ENCODE measurements at regions not wholly inside any gene's neighbourhood (a gene's known extent, or its start where the extent isn't known, plus 50 kb on each side); places are given as distances from the start of the nearest gene placed in this dataset.

DNA sequence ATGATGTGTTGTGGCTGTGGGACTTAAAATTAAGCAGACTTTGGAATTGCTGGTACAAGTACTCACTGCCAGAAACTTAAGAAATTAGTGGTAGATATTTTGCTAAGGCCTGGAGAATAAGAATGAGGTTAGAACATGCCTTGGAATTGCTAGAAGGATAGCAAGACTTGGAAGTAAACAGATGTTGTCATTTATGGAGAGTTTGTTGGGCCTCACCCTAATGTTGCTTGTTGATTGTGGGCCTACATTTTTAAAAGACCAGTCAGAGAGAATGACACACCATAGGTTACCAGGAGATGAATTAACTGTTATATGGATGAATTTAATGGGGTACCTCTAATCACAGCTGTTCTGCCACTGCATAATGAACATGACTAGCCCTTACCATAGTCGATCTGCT is 120.1 kb upstream of the GAS1 start:
- TF ChIP-seq, protein P1, sequence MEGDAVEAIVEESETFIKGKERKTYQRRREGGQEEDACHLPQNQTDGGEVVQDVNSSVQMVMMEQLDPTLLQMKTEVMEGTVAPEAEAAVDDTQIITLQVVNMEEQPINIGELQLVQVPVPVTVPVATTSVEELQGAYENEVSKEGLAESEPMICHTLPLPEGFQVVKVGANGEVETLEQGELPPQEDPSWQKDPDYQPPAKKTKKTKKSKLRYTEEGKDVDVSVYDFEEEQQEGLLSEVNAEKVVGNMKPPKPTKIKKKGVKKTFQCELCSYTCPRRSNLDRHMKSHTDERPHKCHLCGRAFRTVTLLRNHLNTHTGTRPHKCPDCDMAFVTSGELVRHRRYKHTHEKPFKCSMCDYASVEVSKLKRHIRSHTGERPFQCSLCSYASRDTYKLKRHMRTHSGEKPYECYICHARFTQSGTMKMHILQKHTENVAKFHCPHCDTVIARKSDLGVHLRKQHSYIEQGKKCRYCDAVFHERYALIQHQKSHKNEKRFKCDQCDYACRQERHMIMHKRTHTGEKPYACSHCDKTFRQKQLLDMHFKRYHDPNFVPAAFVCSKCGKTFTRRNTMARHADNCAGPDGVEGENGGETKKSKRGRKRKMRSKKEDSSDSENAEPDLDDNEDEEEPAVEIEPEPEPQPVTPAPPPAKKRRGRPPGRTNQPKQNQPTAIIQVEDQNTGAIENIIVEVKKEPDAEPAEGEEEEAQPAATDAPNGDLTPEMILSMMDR (conservative IDR thresholded peaks at IDR 0.05): no peak
- no peak for TF ChIP-seq EZH2 (IDR thresholded peaks at IDR 0.05; ENCODE audit: low read depth)
